NK-92 treated with Interleukin-12 subunit alpha and Interleukin-12 subunit beta, amount 100 ng/mL, for 24 hours (cell line): ENCODE measurements at regions not wholly inside any gene's neighbourhood (a gene's known extent, or its start where the extent isn't known, plus 50 kb on each side); places are given as distances from the start of the nearest gene placed in this dataset.
"Not testable (repeated sequence)": the region's sequence is repeated elsewhere in the genome, so short reads cannot be mapped to it uniquely, and the experiment has no call there.

Experiments
- DNase-seq: peaks from one replicate; lab custom pipeline; 2025; lab: John Stamatoyannopoulos, UW

DNA sequence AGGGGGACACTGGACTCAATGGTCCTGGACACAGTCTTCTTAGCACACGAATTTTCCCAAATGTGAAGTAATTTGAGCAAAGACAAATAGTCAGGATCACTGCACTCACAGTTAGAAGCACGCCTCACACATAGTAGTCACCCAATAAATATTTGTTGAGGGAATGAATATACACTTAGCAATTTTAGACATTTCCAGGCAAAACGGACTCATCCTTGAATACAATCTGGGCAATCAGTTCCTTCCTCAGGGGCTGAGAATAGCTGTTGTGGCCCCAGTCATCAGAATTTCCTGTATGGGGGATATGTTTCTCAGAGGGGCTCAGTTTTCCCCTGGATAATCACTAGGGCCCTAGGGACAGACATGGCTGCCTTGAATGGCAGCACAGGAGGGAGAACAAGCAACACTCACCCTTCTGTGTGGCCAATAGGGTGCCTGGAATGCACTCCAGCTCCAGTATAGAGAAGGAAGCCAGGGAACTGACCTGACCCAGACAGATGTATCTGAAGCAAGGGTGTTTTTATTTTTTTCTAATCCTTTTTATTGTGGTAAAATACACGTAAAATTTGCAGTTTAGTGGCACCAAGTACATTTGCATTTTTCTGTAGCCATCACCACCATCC is 282.7 kb upstream of the ZNF32 start:
- DNase-seq, result no peak

DNA sequence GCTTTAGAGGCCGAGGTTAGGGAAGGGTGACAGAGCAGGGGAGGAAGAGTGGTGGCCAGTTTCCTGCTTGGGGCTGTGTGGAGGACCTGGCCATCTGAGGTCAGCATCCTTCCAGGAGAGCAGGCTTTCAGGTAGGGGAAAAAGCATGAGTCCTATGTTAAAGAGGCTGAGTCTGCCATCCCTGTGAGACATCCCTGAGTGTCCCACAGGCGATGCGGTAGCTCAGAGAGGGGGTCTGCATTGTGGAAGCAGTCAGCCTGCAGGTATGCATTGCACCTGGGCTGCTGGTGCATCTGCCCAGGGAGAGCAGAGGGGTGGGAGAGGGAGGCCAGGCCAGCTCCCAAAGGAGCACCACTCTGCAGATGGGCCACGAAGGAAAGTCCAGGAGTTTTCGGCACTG is 282.1 kb upstream of the ZNF32 start:
- no peak for DNase-seq

DNA sequence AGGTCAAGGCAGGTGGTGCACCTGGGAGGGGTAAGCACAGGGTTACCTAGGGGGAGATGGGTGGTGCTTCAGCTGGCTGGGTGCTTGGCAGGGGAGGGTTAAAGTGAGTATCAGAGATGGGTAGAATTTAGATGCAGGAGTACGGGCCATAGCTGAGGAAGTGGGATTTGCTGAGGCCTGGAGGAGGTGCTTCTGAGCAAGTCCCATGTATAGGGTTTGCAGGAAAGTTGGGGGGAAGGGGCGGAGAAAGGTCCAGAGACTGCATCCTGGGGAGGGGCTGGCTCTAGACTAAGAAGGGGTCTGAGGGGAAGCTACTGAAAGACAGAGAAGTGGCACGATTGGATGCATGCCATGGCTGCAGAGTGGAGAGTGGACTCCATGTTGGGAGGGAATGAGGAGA is 281.6 kb upstream of the ZNF32 start:
- no peak for DNase-seq

DNA sequence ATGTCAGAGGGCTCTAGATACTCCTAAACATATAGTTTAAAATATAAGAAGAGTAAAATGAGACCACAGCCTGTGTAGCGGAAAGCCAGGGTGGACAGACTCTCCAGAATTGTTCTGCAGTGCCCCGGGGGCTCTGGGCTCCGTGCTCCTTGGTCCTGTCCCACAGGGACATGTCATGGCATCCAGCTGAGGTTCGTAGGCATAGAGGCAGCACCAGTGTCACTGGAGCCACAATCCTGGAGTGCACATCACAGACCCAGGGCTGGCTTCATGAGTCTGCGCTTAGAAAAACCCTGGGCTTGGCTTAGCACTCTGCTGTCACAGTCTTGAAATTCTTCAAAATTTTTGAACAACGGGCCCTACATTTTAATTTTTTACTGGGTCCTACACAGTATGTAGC is 280.4 kb upstream of the ZNF32 start:
- no peak for DNase-seq

DNA sequence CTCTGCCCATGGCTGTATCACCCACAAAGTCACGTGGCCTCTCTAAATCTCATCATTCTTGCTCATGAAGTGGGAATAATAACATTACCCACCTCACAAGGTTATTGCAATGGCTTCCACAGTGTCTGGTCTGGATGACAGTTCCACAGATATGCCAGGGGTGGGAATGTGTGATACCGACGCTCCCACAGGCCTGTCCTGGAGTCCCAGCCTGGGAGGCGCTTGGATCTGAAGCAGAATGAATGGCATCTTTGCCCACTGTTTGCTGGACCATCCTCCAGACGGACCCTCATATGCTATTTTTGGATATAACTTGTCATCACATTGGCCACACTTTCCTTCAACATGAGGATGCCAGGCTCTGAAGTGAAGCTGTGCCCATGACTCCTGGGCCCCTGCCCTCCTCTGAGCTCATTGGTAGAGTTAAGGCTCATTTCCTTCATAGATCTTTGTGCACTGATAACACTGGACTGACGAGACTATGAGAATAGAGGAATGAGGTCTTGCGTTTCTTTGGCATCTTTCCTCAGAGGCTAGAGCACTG is 279.8 kb upstream of the ZNF32 start:
- no peak for DNase-seq

DNA sequence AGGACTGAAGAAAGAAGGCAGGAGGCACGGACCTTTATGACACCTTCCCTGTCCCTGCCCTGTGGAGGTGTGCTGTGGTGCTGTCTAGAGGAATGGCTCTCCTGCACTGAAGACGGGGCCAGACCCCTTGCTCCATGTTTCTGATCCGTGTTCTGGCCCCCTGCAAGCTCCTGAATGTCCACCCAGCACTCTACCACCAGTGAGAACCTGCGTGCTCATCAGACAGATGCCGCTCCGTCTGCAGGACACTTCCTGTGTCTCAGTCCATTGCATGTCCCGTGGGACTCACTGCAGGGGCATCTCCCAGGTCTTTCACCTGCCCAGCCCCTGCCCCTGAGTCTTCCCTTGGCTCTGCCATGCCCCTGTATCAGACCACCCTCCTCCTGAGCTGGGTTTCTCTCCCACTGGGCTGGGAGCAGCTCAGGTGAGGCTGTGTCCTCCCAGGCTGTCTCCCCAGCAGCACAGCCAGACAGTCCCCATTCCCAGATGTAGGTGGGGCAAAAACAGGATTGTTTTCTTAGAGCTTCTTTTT is 278.3 kb upstream of the ZNF32 start:
- no peak for DNase-seq

DNA sequence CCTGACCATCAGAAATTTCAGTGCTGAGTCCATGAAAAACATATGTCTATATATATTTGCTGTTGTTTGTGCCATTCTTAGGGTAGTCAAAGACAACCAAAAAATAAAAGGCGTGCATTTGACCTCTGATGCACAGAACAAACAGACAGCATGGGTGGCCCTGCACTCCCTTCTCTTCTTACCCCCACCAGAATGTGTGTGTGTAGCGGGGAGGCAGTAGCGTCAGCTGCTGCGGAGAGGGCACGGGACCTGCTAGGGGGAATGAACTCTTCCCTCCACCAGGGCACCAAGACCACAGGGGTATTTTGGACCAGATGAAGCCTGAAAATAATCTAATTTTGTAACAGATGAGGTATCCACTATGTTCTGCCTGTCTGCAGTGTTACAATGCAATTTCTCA is 277.7 kb upstream of the ZNF32 start:
- no peak for DNase-seq

DNA sequence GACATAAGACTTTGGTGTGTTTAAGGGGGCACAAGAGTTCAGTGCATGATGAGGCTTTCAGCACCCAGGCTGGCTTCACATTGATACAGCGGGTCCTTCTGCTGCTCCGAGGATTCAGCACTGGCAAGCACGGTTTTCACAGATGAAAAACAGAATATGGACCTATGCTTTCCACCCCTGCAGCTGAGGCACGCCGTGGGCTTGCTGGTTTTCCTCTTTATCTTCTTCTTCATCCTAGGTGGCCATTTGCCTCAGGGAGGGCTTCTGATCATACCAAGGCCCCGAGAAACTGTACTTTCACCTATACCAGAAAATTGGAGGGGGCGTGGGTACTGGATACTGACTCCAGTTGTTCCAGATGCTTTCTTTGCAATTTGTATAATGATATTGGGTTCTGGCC is 277.1 kb upstream of the ZNF32 start:
- DNase-seq, result no peak

DNA sequence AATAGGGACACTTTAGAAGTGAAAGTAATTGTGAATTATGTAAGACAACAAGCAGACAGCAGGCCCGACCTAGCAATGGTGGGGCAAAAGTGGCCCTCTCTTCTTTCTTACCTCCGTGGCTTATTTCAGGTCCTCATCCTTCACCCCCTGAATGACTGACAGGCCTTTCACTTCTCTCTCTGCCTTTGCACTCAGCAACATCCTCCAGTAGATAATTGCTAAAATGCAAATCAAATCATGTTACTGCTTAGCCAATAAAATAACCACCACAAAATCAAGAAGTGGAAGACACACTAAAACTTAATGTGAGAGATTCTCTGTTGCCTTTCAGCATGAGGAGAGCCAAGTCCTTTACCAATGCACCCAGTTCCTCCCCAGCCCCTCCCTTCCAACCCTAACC is 274.6 kb upstream of the ZNF32 start:
- no peak for DNase-seq

DNA sequence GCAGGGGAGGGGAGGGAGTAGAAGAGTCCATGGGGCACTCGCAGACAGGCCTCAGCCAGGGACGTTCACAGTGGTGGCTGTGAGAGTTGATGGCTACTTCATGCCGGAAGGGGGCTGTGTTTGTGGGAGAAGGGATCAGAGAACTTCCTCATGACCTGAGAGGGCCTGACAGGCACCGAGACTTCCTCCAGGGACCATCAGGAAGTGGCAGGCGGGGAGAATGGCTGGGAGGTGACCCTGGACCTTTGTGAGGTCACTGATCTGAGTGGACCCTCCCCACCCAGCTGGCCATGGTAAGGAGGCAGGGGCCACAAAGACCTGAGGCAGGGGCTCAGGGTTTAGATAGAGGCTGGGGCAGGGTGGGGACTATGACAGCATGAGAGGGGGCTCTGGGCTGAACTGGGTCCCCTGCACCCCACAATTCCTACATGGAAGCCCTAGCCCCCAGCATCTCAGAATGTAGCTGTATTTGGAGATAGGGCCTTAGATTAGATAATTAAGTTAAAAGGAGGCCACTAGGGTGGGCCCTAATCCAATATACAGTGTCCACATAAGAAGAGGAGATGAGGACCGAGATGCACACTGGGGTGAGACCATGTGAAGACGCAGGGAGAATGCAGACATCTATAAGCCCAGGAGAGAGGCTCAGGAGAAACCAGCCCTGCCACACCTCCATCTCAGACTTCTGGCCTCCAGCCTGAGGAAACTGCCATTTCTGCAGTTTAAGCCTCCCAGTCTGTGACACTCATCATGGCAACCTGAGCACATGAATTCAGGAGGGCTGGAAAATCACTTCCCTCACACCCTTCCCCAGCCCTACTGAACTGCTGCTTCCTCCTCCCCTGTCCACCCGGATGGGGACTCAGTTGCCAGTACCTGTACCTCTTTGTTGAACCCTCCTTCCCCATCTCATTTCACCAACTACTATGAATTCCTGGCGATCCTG is 273.9 kb upstream of the ZNF32 start:
- no peak for DNase-seq

DNA sequence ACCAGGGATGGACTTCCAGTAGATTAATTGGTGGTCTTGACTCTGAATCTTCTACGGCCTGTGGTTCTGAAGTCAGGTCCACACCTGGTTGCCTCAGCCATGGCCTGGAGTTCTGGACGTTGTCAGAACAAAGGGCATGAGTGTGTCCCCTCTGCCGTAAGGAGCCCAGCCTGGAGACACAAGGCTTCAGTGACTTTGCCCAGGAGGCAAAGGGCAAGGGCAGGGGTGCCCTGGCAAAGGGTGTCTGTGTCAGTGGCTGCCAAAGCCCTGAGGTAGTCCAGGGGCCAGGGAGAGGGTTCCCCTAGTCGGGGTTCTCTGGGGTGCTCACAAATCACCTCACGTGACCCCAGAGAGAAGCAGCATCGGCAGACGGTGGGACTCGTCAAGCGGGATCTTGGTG is 273.2 kb upstream of the ZNF32 start:
- no peak for DNase-seq

DNA sequence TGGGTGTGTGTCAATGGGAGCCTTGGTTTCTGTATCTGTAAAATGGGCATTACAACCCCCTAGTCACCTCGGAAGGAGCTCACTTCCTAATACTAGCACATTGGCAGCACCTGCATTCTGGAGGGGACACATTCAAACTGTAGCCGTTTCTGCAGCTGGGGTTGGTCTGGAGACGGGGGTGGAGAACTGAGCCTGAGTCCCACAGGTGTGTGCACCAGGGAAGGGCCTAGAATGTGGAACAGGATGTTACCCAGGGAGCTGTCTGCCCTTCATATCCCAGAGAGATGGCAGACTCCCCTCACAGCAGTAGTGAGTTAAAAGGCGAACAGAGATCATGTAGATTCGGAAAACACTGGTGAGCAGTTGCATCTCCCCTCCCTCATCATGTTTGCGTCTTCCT is 272.8 kb upstream of the ZNF32 start:
- DNase-seq, result no peak

DNA sequence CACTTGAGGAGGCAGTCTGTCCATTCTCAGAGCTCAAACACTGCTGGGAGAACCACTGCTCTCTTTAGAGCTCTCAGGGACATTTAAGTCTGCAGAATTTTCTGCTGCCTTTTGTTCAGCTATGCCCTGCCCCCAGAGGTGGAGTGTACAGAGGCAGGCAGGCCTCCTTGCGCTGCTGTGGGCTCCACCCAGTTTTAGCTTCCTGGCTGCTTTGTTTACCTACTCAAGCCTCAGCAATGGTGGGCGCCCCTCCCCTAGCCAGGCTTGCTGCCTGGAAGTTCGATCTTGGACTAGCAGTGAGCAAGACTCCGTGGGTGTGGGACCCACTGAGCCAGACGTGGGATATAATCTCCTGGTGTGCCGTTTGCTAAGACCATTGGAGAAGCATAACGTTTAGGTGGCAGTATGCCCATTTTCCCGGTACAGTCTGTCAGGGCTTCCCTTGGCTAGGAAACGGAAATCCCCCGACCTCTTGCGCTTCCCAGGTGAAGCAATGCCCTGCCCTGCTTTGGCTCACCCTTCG is 271.6 kb upstream of the ZNF32 start:
- DNase-seq, result not testable (repeated sequence)

DNA sequence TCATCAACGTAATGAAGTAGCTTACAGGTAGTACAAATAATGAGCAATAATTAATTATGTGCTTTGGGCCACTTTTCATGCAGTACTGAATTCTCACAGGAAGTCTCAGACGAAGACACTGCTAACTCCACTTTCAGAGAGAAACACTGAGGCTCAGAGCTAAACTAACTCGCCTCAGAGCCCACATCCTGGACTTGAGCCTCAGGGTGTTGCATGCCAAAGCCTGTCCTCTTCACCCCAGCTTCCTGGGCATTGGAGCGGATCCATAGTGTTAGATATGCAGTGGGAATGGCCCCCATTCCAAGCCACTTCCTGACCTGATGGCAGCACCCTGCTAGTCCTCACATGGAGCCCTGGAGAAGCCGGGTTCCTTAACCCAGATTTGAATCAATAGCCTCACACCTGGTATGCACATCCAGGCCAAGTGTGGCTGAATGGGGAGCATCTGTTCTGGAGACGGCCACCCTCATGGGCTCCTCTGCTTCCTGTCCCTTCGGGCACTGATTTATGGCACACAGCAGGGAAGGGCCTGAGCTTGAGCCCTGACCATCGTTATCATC is 265.1 kb upstream of the ZNF32 start:
- DNase-seq, result no peak

DNA sequence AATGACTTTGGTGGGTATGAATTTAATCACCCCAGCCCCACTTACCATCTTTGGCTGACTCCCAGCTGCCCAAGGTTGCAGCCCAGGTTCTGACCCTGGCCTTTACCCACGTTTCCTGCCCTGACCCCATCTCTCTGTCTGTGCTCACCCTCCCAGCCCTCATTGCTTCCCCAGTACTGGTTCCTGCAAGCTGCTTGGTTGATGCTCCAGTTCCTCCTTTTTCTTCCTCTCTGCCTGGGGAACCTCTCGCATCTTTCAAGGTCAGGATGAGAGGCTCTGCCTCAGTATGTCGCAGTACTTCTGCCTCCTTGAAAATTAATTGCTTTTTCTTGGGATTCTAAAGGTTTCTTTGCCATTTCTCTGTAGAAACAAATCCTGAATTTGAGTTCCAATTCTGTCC is 263.8 kb upstream of the ZNF32 start:
- DNase-seq, result no peak

DNA sequence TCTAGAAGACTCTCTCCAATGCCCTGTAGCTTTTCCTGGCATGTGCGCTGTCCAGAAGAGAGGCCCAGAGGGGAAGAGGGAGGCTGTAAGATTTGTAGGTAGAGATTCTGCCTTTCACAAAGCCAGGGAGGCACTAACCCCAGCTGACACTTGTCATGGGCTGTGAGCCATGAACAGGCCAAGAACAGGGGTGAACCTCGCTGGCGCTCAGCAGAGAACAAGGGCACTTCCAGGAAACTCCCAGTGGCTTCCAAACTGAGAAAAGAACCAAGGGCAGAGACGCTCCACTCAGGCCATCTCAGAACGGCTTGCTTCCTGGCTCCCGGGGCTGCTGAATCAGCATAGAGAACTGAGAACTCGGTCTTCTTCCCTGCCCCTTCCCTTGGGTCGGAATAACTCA is 257.8 kb upstream of the ZNF32 start:
- no peak for DNase-seq

DNA sequence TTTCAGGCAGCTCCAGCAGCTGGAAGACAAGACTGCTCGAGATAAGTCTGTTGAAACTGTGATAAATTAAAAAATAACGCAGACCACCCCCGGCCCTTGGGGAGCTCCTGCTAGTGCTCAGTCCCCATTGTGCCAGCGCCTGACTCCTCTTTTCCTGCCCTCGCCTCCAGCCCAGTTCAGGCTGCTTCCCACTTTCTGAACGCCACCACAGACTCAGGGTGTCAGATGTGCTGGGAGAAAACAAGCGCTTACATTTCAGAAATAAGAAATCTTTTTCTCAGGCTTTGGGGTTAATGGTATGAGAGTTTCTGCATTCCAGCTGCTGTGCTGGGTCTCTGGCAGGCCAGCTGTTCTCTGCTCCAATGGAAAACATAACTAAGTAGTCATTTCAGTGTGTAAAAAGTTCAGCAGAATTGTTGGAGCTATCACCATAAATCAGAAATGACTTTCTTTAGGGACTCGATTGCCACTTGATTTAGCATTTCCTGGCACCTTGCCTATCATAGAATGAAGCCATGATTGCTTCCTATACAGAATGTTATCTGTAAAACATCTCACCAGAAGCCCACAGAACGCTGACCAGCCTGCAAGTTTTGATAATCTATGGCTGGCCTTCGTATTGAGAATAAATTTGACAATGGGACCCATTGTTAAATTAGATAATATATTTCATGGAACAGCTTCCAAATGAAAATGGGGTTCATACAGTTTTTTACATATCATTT is 257.0 kb upstream of the ZNF32 start:
- no peak for DNase-seq

DNA sequence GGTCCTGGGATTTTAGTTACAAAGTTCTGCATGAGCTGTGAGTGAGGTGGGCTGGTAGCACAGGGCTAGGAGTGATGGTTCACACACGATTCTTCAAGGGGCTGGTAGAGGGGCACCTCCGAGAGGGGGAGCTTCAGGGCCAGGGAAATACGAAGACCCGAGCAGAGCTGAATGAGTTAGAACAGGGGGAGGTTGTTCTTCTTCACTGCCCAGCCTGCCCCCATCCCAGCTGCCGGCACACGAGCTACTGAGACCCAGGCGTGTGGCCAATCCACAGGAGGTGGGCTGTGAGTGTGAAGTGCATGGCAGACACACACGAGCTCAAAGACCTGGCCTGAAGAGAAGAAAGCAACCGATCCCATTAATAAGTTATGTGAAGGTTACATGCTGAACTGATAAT is 256.2 kb upstream of the ZNF32 start:
- DNase-seq, result no peak

DNA sequence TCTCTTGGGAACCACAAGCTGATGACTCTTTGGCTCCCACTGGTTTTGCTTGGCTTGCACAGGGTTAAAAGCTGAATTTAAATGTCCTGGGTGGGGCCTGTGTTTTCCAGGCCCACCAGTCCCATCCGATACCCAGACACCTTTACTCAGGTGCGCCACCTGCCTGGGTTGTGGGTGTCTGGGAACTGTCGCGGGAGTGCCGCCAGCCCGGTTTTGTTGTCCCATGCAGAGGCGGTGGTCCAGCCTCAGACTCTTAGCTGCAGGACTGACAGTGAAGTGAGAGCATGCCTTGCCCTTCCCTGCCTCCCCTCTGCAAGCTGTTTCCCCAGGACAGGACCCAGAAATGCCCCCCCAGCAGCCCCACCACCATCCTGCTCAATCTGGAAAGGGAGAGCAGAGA is 255.6 kb upstream of the ZNF32 start:
- no peak for DNase-seq

DNA sequence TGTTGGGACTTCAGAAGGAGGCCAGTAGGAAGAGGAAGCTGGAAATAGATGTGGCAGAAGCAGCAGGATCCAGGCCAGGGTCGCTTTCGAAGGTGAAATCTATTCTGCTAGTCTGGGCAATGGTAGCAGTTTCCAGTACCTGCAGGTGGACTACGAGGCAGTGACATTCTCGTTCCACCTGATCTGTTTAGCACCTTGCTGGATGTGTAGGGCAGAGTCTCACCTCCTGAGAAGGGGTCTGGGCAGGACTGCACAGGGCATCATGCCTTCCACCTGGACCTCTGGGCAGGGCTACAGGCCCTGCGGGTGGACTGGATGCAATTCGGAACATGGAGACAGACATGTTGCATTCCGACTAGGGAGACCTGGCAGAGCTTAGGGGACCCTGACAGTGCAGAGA is 254.8 kb upstream of the ZNF32 start:
- no peak for DNase-seq

DNA sequence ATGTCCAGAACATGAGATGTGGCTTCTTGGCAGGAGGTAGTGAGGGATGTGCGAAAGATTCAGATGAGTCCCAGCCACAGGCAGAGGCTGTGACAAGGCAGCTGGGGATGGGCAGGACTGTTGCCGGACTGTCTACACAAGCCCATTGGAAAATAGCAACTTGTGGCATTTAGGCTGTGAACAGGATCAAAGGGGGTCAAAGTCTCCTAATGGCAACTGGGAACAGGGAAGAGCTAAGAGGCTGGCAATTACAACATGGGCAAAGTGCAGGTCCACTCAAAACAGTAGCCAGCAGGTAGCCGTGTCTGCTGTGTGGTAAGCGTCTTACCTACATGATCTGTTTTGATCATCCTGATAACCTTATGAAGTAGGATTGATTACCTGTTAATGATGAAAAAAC is 254.2 kb upstream of the ZNF32 start:
- DNase-seq, result no peak
